ENCODE measurements at regions not wholly inside any gene's neighbourhood (a gene's known extent, or its start where the extent isn't known, plus 50 kb on each side); places are given as distances from the start of the nearest gene placed in this dataset.

DNA sequence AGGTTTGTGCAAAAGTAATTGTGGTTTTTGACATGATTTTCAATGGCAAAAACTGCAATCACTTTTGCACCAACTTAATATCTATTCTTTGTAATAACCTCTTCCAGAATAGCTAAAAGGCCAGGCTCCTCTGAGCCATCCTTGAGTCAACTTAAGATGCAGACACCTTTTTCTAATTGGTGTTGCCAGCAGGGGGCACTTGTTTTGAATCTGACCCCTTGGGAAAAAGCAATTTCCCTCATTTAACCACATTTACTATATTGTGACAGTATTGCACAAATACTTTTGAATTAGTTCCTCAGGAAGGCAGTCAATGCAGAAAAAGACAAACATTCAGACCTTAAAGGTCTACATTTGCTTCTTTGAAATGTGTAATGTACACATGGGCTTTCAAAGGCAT, 78.6 kb upstream of the GALNT5 start:
- no peaks in the 10 kb centered on the region for H3K36me3 Mint-ChIP-seq
- H3K9me3 Mint-ChIP-seq: no peaks in the 10 kb centered on the region
- CTCF ChIA-PET: no interaction called here
- H3K27me3 Mint-ChIP-seq: no peaks in the 10 kb centered on the region
- peaks cover 0 to 12% (median 0%) of the 10 kb centered on the region in 3 donors for H3K4me1 Mint-ChIP-seq
- Histone ChIP-seq H3K27me3 (ENCODE audit: insufficient read depth, low read length, poor library complexity, severe bottlenecking) (no peaks in the 10 kb centered on the region), H3K4me3 (ENCODE audit: low read length) (no peak overlapping the region), H3K9me3 (ENCODE audit: low read length) (no peaks in the 10 kb centered on the region), H3K27ac (ENCODE audit: low read depth, low read length) (no peak overlapping the region), H3K4me1 (ENCODE audit: insufficient read depth, low read length) (no peaks in the 10 kb centered on the region), H3K36me3 (ENCODE audit: insufficient read depth, low read length) (no peaks in the 10 kb centered on the region)
- H3K27ac Mint-ChIP-seq: no peak overlapping the region
- no peak for DNase-seq
- POLR2A ChIA-PET: no interaction called here
- H3K4me3 Mint-ChIP-seq: no peak overlapping the region

- POLR2A ChIA-PET: no interaction called here
- H3K4me1 ChIP-seq (ENCODE audit: insufficient read depth, low read length): no peaks in the 10 kb centered on the region
- Mint-ChIP-seq H3K9me3 (no peaks in the 10 kb centered on the region), H3K27ac (no peak overlapping the region), H3K36me3 (no peaks in the 10 kb centered on the region), H3K27me3 (peaks cover 0 to 5% of the 10 kb centered on the region in 2 donors), H3K4me1 (peaks cover 0 to 12% (median 0%) of the 10 kb centered on the region in 3 donors), H3K4me3 (no peak overlapping the region)
- DNase-seq: no peak
- H3K4me3 ChIP-seq (ENCODE audit: low read length): no peak overlapping the region
- H3K27me3 ChIP-seq (ENCODE audit: insufficient read depth, low read length, poor library complexity, severe bottlenecking): no peaks in the 10 kb centered on the region
- no peaks in the 10 kb centered on the region for H3K36me3 ChIP-seq (ENCODE audit: insufficient read depth, low read length)
- no peak overlapping the region for H3K27ac ChIP-seq (ENCODE audit: low read depth, low read length)
- H3K9me3 ChIP-seq (ENCODE audit: low read length): no peaks in the 10 kb centered on the region
- CTCF ChIA-PET: interaction anchor here (0.9 kb wide), 1 partner anchor 14 kb away, joined by 3 read pairs; no protein-coding TSS in a partner anchor
Observed at GRCh38 chr2:157179324-157180105, 78.0 kb upstream of the GALNT5 start.

DNA sequence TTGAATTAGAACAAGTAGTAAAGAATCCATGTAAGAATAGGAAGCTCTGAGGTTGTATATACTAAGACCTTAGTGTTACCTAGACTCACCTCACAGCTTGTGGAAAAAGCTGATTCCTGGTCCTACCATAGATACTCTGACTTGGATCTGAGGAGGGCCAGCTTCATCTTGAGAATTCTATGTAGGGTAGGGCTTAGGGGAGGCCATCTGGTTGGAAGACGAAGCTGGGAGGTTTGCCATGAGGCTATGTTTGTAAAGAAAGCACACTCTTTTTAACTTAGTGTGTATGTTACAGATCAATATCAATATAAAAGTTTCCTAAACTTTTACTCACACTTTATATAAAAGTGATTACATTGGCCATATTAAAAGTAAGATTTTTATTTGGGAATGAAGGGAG, 77.1 kb upstream of the GALNT5 start:
- Histone ChIP-seq H3K36me3 (ENCODE audit: insufficient read depth, low read length) (no peaks in the 10 kb centered on the region), H3K4me1 (ENCODE audit: insufficient read depth, low read length) (no peaks in the 10 kb centered on the region), H3K9me3 (ENCODE audit: low read length) (no peaks in the 10 kb centered on the region), H3K27me3 (ENCODE audit: insufficient read depth, low read length, poor library complexity, severe bottlenecking) (no peaks in the 10 kb centered on the region), H3K27ac (ENCODE audit: low read depth, low read length) (no peak overlapping the region), H3K4me3 (ENCODE audit: low read length) (no peak overlapping the region)
- no peaks in the 10 kb centered on the region for H3K9me3 Mint-ChIP-seq
- H3K36me3 Mint-ChIP-seq: no peaks in the 10 kb centered on the region
- H3K4me3 Mint-ChIP-seq: no peak overlapping the region
- peaks cover 0 to 12% (median 0%) of the 10 kb centered on the region in 3 donors for H3K4me1 Mint-ChIP-seq
- CTCF ChIA-PET: interaction anchor here (0.9 kb wide), 1 partner anchor 13 kb away, joined by 3 read pairs; no protein-coding TSS in a partner anchor
- peaks cover under 1 to 6% of the 10 kb centered on the region in 2 donors for H3K27me3 Mint-ChIP-seq
- POLR2A ChIA-PET: no interaction called here
- H3K27ac Mint-ChIP-seq: no peak overlapping the region
- no peak for DNase-seq

GRCh38 chr2:157181234-157181633, 76.3 kb upstream of the GALNT5 start:
- no peaks in the 10 kb centered on the region for H3K4me1 ChIP-seq (ENCODE audit: insufficient read depth, low read length)
- Mint-ChIP-seq H3K9me3 (no peaks in the 10 kb centered on the region), H3K4me1 (peaks cover 0 to 12% (median 0%) of the 10 kb centered on the region in 3 donors), H3K36me3 (no peaks in the 10 kb centered on the region), H3K27me3 (peaks cover 1 to 15% of the 10 kb centered on the region in 2 donors), H3K4me3 (no peak overlapping the region), H3K27ac (peak overlapping the region in 1 of 8 donors; percentile 14)
- no peak overlapping the region for H3K4me3 ChIP-seq (ENCODE audit: low read length)
- no peak overlapping the region for H3K27ac ChIP-seq (ENCODE audit: low read depth, low read length)
- H3K36me3 ChIP-seq (ENCODE audit: insufficient read depth, low read length): no peaks in the 10 kb centered on the region
- ChIA-PET CTCF (no interaction called here), POLR2A (no interaction called here)
- no peak for DNase-seq
- no peaks in the 10 kb centered on the region for H3K9me3 ChIP-seq (ENCODE audit: low read length)
- H3K27me3 ChIP-seq (ENCODE audit: insufficient read depth, low read length, poor library complexity, severe bottlenecking): no peaks in the 10 kb centered on the region

DNA sequence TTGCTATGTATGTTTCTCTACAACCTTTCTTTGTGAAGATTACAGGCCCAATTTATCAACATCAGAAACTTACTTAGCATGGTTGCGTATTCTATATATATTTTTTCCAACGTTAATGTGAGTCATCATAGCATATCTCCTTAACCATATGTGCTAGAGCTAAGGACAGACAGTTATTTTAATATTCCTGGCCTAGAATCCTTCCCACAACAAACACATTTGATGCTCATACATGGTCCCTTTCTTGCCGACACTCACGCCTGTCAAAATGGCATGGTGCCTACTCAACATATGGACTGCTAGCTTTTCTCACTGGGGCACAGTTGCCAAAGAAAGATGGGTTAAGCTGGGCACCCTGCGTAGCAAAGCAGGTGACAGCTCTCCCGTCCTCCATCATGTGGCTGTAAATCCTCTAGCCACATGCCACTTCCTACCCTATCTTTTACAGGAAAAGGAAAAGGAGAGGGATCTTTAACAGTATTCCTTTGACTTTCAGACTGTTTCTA, 75.2 kb upstream of the GALNT5 start:
- no peaks in the 10 kb centered on the region for H3K9me3 ChIP-seq (ENCODE audit: low read length)
- peaks cover 0 to 12% (median 0%) of the 10 kb centered on the region in 3 donors for H3K4me1 Mint-ChIP-seq
- ChIA-PET POLR2A (no interaction called here), CTCF (interaction anchor here (1.9 kb wide), 1 partner anchor 12 kb away, joined by 7 read pairs; no protein-coding TSS in a partner anchor)
- H3K4me3 ChIP-seq (ENCODE audit: low read length): no peak overlapping the region
- no peaks in the 10 kb centered on the region for H3K36me3 ChIP-seq (ENCODE audit: insufficient read depth, low read length)
- H3K4me3 Mint-ChIP-seq: no peak overlapping the region
- no peaks in the 10 kb centered on the region for H3K4me1 ChIP-seq (ENCODE audit: insufficient read depth, low read length)
- H3K27me3 ChIP-seq (ENCODE audit: insufficient read depth, low read length, poor library complexity, severe bottlenecking): no peaks in the 10 kb centered on the region
- peaks cover 1 to 18% of the 10 kb centered on the region in 2 donors for H3K27me3 Mint-ChIP-seq
- H3K27ac ChIP-seq (ENCODE audit: low read depth, low read length): no peak overlapping the region
- H3K9me3 Mint-ChIP-seq: no peaks in the 10 kb centered on the region
- H3K36me3 Mint-ChIP-seq: no peaks in the 10 kb centered on the region
- no peak for DNase-seq
- H3K27ac Mint-ChIP-seq: no peak overlapping the region

DNA sequence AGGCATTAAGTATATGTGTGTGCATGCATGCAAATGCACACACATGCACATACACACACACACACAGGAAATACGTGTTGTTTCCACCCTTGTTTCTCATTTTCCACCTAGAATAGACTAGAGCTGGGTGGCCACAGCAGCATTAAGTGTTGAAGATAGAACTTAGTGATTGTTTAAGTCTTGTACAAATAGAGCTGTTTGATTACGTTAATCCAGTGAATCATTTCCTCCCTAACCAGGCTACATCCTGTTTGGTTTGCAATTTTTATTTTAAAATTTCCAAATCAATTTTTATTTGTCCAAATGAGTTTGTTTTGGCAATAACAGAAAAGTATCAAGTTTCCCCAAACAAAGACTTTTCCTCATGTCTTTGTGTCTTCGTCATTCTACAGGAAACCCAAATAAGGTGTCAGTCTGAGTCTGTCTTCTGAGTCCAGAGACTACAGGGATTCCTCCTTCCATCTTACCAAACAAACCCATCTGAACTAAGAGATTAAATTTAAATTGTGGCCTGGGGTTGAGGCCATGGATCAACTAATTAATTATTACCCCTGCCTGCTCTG, 74.6 kb upstream of the GALNT5 start:
- Mint-ChIP-seq H3K27me3 (peaks cover 1 to 18% of the 10 kb centered on the region in 2 donors), H3K9me3 (no peaks in the 10 kb centered on the region), H3K4me3 (no peak overlapping the region), H3K27ac (no peak overlapping the region), H3K36me3 (no peaks in the 10 kb centered on the region), H3K4me1 (peaks cover 0 to 12% (median 0%) of the 10 kb centered on the region in 3 donors)
- no peaks in the 10 kb centered on the region for H3K4me1 ChIP-seq (ENCODE audit: insufficient read depth, low read length)
- no peaks in the 10 kb centered on the region for H3K36me3 ChIP-seq (ENCODE audit: insufficient read depth, low read length)
- DNase-seq: no peak
- no peaks in the 10 kb centered on the region for H3K27me3 ChIP-seq (ENCODE audit: insufficient read depth, low read length, poor library complexity, severe bottlenecking)
- H3K27ac ChIP-seq (ENCODE audit: low read depth, low read length): no peak overlapping the region
- POLR2A ChIA-PET: no interaction called here
- CTCF ChIA-PET: interaction anchor here (1.2 to 1.9 kb wide), 2 partner anchors 9 to 11 kb away, joined by 3 to 7 read pairs; no protein-coding TSS in a partner anchor
- no peak overlapping the region for H3K4me3 ChIP-seq (ENCODE audit: low read length)
- no peaks in the 10 kb centered on the region for H3K9me3 ChIP-seq (ENCODE audit: low read length)

DNA sequence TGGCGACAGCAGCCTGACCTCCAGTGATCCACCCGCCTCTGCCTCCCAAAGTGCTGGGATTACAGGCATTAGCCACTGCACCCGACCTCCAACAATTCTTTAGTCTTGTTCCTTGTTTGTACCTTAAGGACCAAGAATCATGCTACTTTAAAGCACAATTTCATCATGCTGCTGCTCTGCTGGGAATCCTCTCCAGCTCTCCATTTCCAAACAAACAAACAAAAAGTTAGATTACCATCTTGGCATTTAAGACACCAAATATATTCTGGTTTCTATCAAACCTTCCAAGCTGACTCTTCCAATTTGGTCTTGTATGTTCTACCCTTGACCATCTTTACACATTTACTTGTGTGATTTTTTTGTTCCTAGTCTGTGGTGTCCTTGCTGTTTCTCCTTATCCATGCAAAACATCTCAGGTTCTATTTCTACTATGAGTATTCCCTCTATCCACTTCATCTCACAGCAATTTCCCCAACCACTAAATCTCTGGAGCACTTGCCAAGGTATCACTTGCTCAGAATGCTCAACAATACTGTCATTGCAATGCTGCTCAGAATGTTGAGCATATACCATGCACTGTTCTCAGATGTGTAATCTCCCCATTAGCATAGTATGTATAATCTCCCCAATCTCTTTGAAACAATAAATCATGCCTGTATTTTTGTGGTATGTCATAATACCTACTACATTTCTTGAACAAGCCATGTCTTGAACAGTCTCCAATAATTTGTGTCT, 73.2 kb upstream of the GALNT5 start:
- Mint-ChIP-seq H3K27me3 (peaks cover 1 to 21% of the 10 kb centered on the region in 2 donors), H3K4me3 (no peak overlapping the region), H3K4me1 (peaks cover 0 to 12% (median 0%) of the 10 kb centered on the region in 3 donors), H3K27ac (no peak overlapping the region), H3K36me3 (no peaks in the 10 kb centered on the region), H3K9me3 (no peaks in the 10 kb centered on the region)
- Histone ChIP-seq H3K27ac (ENCODE audit: low read depth, low read length) (no peak overlapping the region), H3K4me1 (ENCODE audit: insufficient read depth, low read length) (no peaks in the 10 kb centered on the region), H3K27me3 (ENCODE audit: insufficient read depth, low read length, poor library complexity, severe bottlenecking) (no peaks in the 10 kb centered on the region), H3K36me3 (ENCODE audit: insufficient read depth, low read length) (no peaks in the 10 kb centered on the region), H3K9me3 (ENCODE audit: low read length) (no peaks in the 10 kb centered on the region), H3K4me3 (ENCODE audit: low read length) (no peak overlapping the region)
- POLR2A ChIA-PET: no interaction called here
- CTCF ChIA-PET: interaction anchor here (1.2 to 1.9 kb wide), 2 partner anchors 10 kb away, joined by 3 to 7 read pairs; no protein-coding TSS in a partner anchor
- no peak for DNase-seq
